ENCODE measurements at regions not wholly inside any gene's neighbourhood (a gene's known extent, or its start where the extent isn't known, plus 50 kb on each side); places are given as distances from the start of the nearest gene placed in this dataset.

GRCh38 chr3:94249491-94250079, 186.7 kb downstream of the NSUN3 start:
- no peak overlapping the region for H3K4me3 Mint-ChIP-seq
- peak; percentile 45 for ATAC-seq (ENCODE audit: low read depth)
- H3K4me1 Mint-ChIP-seq: no peaks in the 10 kb centered on the region
- DNase-seq: peak; percentile 47
- CTCF ChIA-PET: interaction anchor here (0.7 to 2.5 kb wide), 10 partner anchors 9 to 243 kb away, joined by 3 to 9 read pairs (median 4); no protein-coding TSS in a partner anchor
- POLR2A ChIA-PET: no interaction called here
- Histone ChIP-seq H3K4me3 (ENCODE audit: control extremely low read depth in 1 of 5, extremely low read depth in 1 of 5, insufficient read depth in 1 of 5, low read depth in 2 of 5, low read length in 4 of 5) (no peak overlapping the region), H2AFZ (ENCODE audit: insufficient read depth, low read depth, low read length, poor library complexity, severe bottlenecking) (no peak overlapping the region), H3K79me2 (ENCODE audit: control insufficient read depth, insufficient read depth, low read length) (no peaks in the 10 kb centered on the region), H3K4me1 (ENCODE audit: control insufficient read depth in 2 of 2, insufficient read depth in 2 of 2, low read length in 2 of 2) (no peaks in the 10 kb centered on the region), H4K20me1 (ENCODE audit: control insufficient read depth, insufficient read depth, low read length, poor library complexity, severe bottlenecking) (no peaks in the 10 kb centered on the region), H3K9ac (ENCODE audit: low read length) (no peak overlapping the region), H3K9me3 (ENCODE audit: control extremely low read depth in 1 of 3, control insufficient read depth in 2 of 3, insufficient read depth in 1 of 3, low read length in 2 of 3) (no peaks in the 10 kb centered on the region), H3K36me3 (replicated peaks in 1 of 2; ENCODE audit: control extremely low read depth in 1 of 2, control insufficient read depth in 1 of 2, extremely low read depth in 1 of 2, insufficient read depth in 2 of 2, low read length in 1 of 2) (no peaks in the 10 kb centered on the region), H3K4me2 (replicated peaks; ENCODE audit: low read depth, low read length, poor library complexity, severe bottlenecking) (no peak overlapping the region), H3K27me3 (replicated peaks in 1 of 4; ENCODE audit: control extremely low read depth in 1 of 4, control insufficient read depth in 3 of 4, insufficient read depth in 4 of 4, low read length in 3 of 4) (peaks cover 0 to 5% (median 0%) of the 10 kb centered on the region in 4 experiments), H3K27ac (ENCODE audit: low read length in 2 of 2) (no peak overlapping the region)
- TF ChIP-seq EZH2 (IDR thresholded peaks at IDR 0.05; ENCODE audit: borderline replicate concordance, insufficient read depth, low read depth, low read length, poor library complexity, severe bottlenecking) (no peak), CTCF (IDR thresholded peaks at IDR 0.05) (peak; percentile 82)
- no peaks in the 10 kb centered on the region for H3K9me3 Mint-ChIP-seq (ENCODE audit: insufficient read depth)
- peaks cover 6% of the 10 kb centered on the region for H3K27me3 Mint-ChIP-seq
- intact Hi-C loops (cut with micrococcal nuclease): loop anchor here (10.0 kb wide), 1 partner anchor 245 kb away; no protein-coding TSS in a partner anchor
- 40% methylated on average over 2 of the region's 5 CpGs for WGBS (ENCODE audit: insufficient coverage)
- no peak overlapping the region for H3K27ac Mint-ChIP-seq

GRCh38 chr3:94251566-94251965, 188.7 kb downstream of the NSUN3 start:
- CTCF ChIA-PET: interaction anchor here (1.5 kb wide), 1 partner anchor 26 kb away, joined by 3 read pairs; no protein-coding TSS in a partner anchor

More at GRCh38 chr3:94251566-94251965, 188.7 kb downstream of the NSUN3 start:
- Mint-ChIP-seq H3K4me1 (no peaks in the 10 kb centered on the region), H3K4me3 (no peak overlapping the region), H3K27me3 (peaks cover 6% of the 10 kb centered on the region), H3K27ac (no peak overlapping the region), H3K9me3 (ENCODE audit: insufficient read depth) (no peaks in the 10 kb centered on the region)
- WGBS (ENCODE audit: insufficient coverage): no CpG with 5 or more reads among the region's 1 CpG
- H3K9me3 ChIP-seq (ENCODE audit: control extremely low read depth in 1 of 3, control insufficient read depth in 2 of 3, insufficient read depth in 1 of 3, low read length in 2 of 3): no peaks in the 10 kb centered on the region
- H3K9ac ChIP-seq (ENCODE audit: low read length): no peak overlapping the region
- intact Hi-C loops (cut with micrococcal nuclease): no loop called here
- H3K27ac ChIP-seq (ENCODE audit: low read length in 2 of 2): no peak overlapping the region
- peaks cover 0 to 5% (median 0%) of the 10 kb centered on the region in 4 experiments for H3K27me3 ChIP-seq (replicated peaks in 1 of 4; ENCODE audit: control extremely low read depth in 1 of 4, control insufficient read depth in 3 of 4, insufficient read depth in 4 of 4, low read length in 3 of 4)
- H3K4me2 ChIP-seq (replicated peaks; ENCODE audit: low read depth, low read length, poor library complexity, severe bottlenecking): no peak overlapping the region
- POLR2A ChIA-PET: no interaction called here
- no peak for TF ChIP-seq EZH2 (IDR thresholded peaks at IDR 0.05; ENCODE audit: borderline replicate concordance, insufficient read depth, low read depth, low read length, poor library complexity, severe bottlenecking)
- TF ChIP-seq CTCF (IDR thresholded peaks at IDR 0.05): no peak
- DNase-seq (no peak), ATAC-seq (ENCODE audit: low read depth) (no peak)
- H4K20me1 ChIP-seq (ENCODE audit: control insufficient read depth, insufficient read depth, low read length, poor library complexity, severe bottlenecking): no peaks in the 10 kb centered on the region
- no peaks in the 10 kb centered on the region for H3K4me1 ChIP-seq (ENCODE audit: control insufficient read depth in 2 of 2, insufficient read depth in 2 of 2, low read length in 2 of 2)
- no peak overlapping the region for H2AFZ ChIP-seq (ENCODE audit: insufficient read depth, low read depth, low read length, poor library complexity, severe bottlenecking)
- H3K79me2 ChIP-seq (ENCODE audit: control insufficient read depth, insufficient read depth, low read length): no peaks in the 10 kb centered on the region
- H3K36me3 ChIP-seq (replicated peaks in 1 of 2; ENCODE audit: control extremely low read depth in 1 of 2, control insufficient read depth in 1 of 2, extremely low read depth in 1 of 2, insufficient read depth in 2 of 2, low read length in 1 of 2): no peaks in the 10 kb centered on the region
- no peak overlapping the region for H3K4me3 ChIP-seq (ENCODE audit: control extremely low read depth in 1 of 5, extremely low read depth in 1 of 5, insufficient read depth in 1 of 5, low read depth in 2 of 5, low read length in 4 of 5)

Measured in B cell (primary cell).